ENCODE measurements at regions not wholly inside any gene's neighbourhood (a gene's known extent, or its start where the extent isn't known, plus 50 kb on each side); places are given as distances from the start of the nearest gene placed in this dataset.

GRCh38 chr14:53550776-53551175 lies 397.7 kb upstream of the DDHD1 start:
- no peak for FAIRE-seq
- Histone ChIP-seq H3K36me3 (ENCODE audit: control insufficient read depth in 2 of 2, extremely low read depth in 1 of 2, insufficient read depth in 2 of 2, low read length in 2 of 2) (no peaks in the 10 kb centered on the region), H3K4me2 (ENCODE audit: control insufficient read depth, extremely low read depth, insufficient read depth, low read depth, low read length) (no peak overlapping the region), H3K27ac (ENCODE audit: control insufficient read depth, insufficient read depth, low read length) (no peak overlapping the region), H4K20me1 (ENCODE audit: control insufficient read depth, extremely low read depth, insufficient read depth, low read length) (no peaks in the 10 kb centered on the region), H3K79me2 (ENCODE audit: control insufficient read depth, insufficient read depth, low read length) (no peaks in the 10 kb centered on the region), H3K9me3 (ENCODE audit: control insufficient read depth, low read depth, low read length) (no peaks in the 10 kb centered on the region), H3K4me3 (ENCODE audit: control insufficient read depth in 2 of 3, extremely low read depth in 1 of 3, insufficient read depth in 2 of 3, low read depth in 1 of 3, low read length in 3 of 3) (no peak overlapping the region), H3K4me1 (ENCODE audit: control insufficient read depth, extremely low read depth, insufficient read depth, low read length) (no peaks in the 10 kb centered on the region), H3K27me3 (ENCODE audit: control insufficient read depth, extremely low read depth, insufficient read depth, low read length) (no peaks in the 10 kb centered on the region), H3K9ac (ENCODE audit: control insufficient read depth, extremely low read depth, insufficient read depth, low read length) (no peak overlapping the region), H2AFZ (ENCODE audit: control insufficient read depth, low read length) (no peak overlapping the region), H3K9me1 (ENCODE audit: control insufficient read depth, extremely low read depth, insufficient read depth, low read length) (no peaks in the 10 kb centered on the region)
- no peak for TF ChIP-seq CTCF (optimal IDR thresholded peaks at IDR 0.05 in 1 of 3, IDR thresholded peaks at IDR 0.05 in 1 of 3, conservative IDR thresholded peaks at IDR 0.05 in 1 of 3; ENCODE audit: extremely low read depth in 1 of 3, insufficient read depth in 2 of 3, low read length in 3 of 3)
- TF ChIP-seq EZH2 (IDR thresholded peaks at IDR 0.05; ENCODE audit: low read length) = no peak
- DNase-seq (ENCODE audit: low read depth, low spot score) = no peak
- dilution Hi-C loops (cut with MboI; ENCODE audit: extremely low pct_ligation_motif_present, low sequenced_read_pairs) = no loop called here

- no peak for FAIRE-seq
- dilution Hi-C loops (cut with MboI; ENCODE audit: extremely low pct_ligation_motif_present, low sequenced_read_pairs) = no loop called here
- Histone ChIP-seq H3K4me2 (ENCODE audit: control insufficient read depth, extremely low read depth, insufficient read depth, low read depth, low read length) (no peak overlapping the region), H3K9me3 (ENCODE audit: control insufficient read depth, low read depth, low read length) (no peaks in the 10 kb centered on the region), H3K4me1 (ENCODE audit: control insufficient read depth, extremely low read depth, insufficient read depth, low read length) (no peaks in the 10 kb centered on the region), H3K4me3 (ENCODE audit: control insufficient read depth in 2 of 3, extremely low read depth in 1 of 3, insufficient read depth in 2 of 3, low read depth in 1 of 3, low read length in 3 of 3) (no peak overlapping the region), H3K36me3 (ENCODE audit: control insufficient read depth in 2 of 2, extremely low read depth in 1 of 2, insufficient read depth in 2 of 2, low read length in 2 of 2) (no peaks in the 10 kb centered on the region), H3K9me1 (ENCODE audit: control insufficient read depth, extremely low read depth, insufficient read depth, low read length) (no peaks in the 10 kb centered on the region), H3K27me3 (ENCODE audit: control insufficient read depth, extremely low read depth, insufficient read depth, low read length) (no peaks in the 10 kb centered on the region), H4K20me1 (ENCODE audit: control insufficient read depth, extremely low read depth, insufficient read depth, low read length) (no peaks in the 10 kb centered on the region), H3K9ac (ENCODE audit: control insufficient read depth, extremely low read depth, insufficient read depth, low read length) (no peak overlapping the region), H3K79me2 (ENCODE audit: control insufficient read depth, insufficient read depth, low read length) (no peaks in the 10 kb centered on the region), H2AFZ (ENCODE audit: control insufficient read depth, low read length) (no peak overlapping the region), H3K27ac (ENCODE audit: control insufficient read depth, insufficient read depth, low read length) (no peak overlapping the region)
- no peak for TF ChIP-seq CTCF (optimal IDR thresholded peaks at IDR 0.05 in 1 of 3, IDR thresholded peaks at IDR 0.05 in 1 of 3, conservative IDR thresholded peaks at IDR 0.05 in 1 of 3; ENCODE audit: extremely low read depth in 1 of 3, insufficient read depth in 2 of 3, low read length in 3 of 3)
- no peak for TF ChIP-seq EZH2 (IDR thresholded peaks at IDR 0.05; ENCODE audit: low read length)
- DNase-seq (ENCODE audit: low read depth, low spot score) = no peak
Observed at GRCh38 chr14:53549956-53550355, 396.8 kb upstream of the DDHD1 start.

Measured in keratinocyte (primary cell).